ENCODE measurements at regions not wholly inside any gene's neighbourhood (a gene's known extent, or its start where the extent isn't known, plus 50 kb on each side); places are given as distances from the start of the nearest gene placed in this dataset.

DNA sequence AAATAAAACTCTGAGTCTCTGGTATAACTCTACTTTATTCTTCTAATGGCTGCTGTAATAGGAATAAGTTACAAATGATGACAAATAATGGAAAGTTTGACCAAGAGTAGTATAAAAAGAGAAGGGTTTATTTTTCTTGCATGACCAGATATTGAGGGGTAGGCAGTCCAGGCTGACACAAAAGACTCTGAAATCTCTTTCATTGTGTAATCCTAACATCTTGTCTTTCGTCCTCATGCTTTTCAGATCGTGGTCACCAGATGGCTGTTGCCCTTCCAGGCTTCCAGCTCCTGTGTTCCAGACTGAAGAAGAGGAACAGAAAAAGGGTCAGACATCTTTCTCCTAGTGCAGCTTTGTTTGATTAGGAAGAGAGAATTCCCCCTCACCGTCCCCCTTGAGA, 176.9 kb upstream of the GK2 start:
- TF ChIP-seq POLR2AphosphoS5 (IDR thresholded peaks at IDR 0.05; ENCODE audit: low read depth, low read length): no peak
- no peak for TF ChIP-seq TAF1 (IDR thresholded peaks at IDR 0.05; ENCODE audit: low read depth, low read length)
- TF ChIP-seq SPI1 (IDR thresholded peaks at IDR 0.05; ENCODE audit: low read depth, low read length): no peak
- TF ChIP-seq POLR2A (IDR thresholded peaks at IDR 0.05; ENCODE audit: low read depth, low read length): no peak
- TF ChIP-seq PAX5 (IDR thresholded peaks at IDR 0.05; ENCODE audit: insufficient read depth, low read length, severe bottlenecking): no peak
